A549 (cell line): ENCODE measurements at regions not wholly inside any gene's neighbourhood (a gene's known extent, or its start where the extent isn't known, plus 50 kb on each side); places are given as distances from the start of the nearest gene placed in this dataset.

ENCODE experiments used
- ATAC-seq, 2 experiments: fragments of 200-7000 bp in 1 of 2; fragments of >200 bp in 1 of 2; cut with Nextera tagmentation in 1 of 2; cut with Tn5 transposase in 1 of 2; 3 replicates each; pipeline versions ENCODE4 v1.8.0 to v1.9.1; 2018 to 2020; ENCODE audit warnings: mild to moderate bottlenecking in 1 of 2, moderate library complexity in 1 of 2
- CTCF ChIA-PET: fragments of 300-600 bp; sonication (Branson Sonifier 250); formaldehyde crosslinking; extraction: SDS; loops from one replicate; lab custom pipeline; 2021; ENCODE audit warnings: antibody characterized with exemption, inconsistent platforms; lab: Yijun Ruan, JAX
- POLR2A ChIA-PET: fragments of 350-600 bp; formaldehyde crosslinking; extraction: SDS; loops from one replicate; lab custom pipeline; 2021; ENCODE audit warnings: antibody characterized with exemption, inconsistent platforms; lab: Yijun Ruan, JAX
- DNase-seq, 2 experiments: peaks; one replicate each; pipeline versions ENCODE4 v3.0.0 to v3.0.0-alpha.2; 2011 to 2016; ENCODE audit warnings: low read depth in 1 of 2, low spot score in 1 of 2
- FAIRE-seq: peaks from 2 replicates; lab custom pipeline; 2011; peaks lifted over from hg19 to GRCh38; lab: Jason Lieb, UNC
- H3K27ac ChIP-seq, 2 experiments: fragments of >200 bp; sonication (Bioruptor Twin); formaldehyde crosslinking; 3 replicates each; pipeline ENCODE4 v1.5.1; 2016 to 2017
- H3K4me1 ChIP-seq: fragments of >200 bp; sonication (Bioruptor Twin); formaldehyde crosslinking; 3 replicates; pipeline ENCODE4 v1.6.1; 2016
- H3K4me2 ChIP-seq: fragments of >200 bp; sonication (Bioruptor Twin); formaldehyde crosslinking; 3 replicates; pipeline ENCODE4 v1.6.1; 2016
- H3K4me3 ChIP-seq: fragments of >200 bp; sonication (Bioruptor Twin); formaldehyde crosslinking; 3 replicates; pipeline ENCODE4 v1.5.1; 2016
- H3K9me3 ChIP-seq: fragments of >200 bp; sonication (Bioruptor Twin); formaldehyde crosslinking; 3 replicates; pipeline ENCODE4 v1.6.1; 2016
- BCL3 ChIP-seq: fragments of >200 bp; sonication (Bioruptor Twin); formaldehyde crosslinking; IDR thresholded peaks from 3 replicates; pipeline ENCODE4 v1.6.1; 2016
- BHLHE40 ChIP-seq: IDR thresholded peaks from 2 replicates; pipeline ENCODE4 v1.6.1; 2012; ENCODE audit warnings: low read depth, low read length, inconsistent platforms
- CBX8 ChIP-seq: fragments of 200-600 bp; sonication (generic); IDR thresholded peaks from 2 replicates; pipeline ENCODE4 v1.6.1; 2016
- CHD4 ChIP-seq: fragments of 200-600 bp; sonication (generic); IDR thresholded peaks from 2 replicates; pipeline ENCODE4 v1.6.1; 2016; ENCODE audit warnings: antibody characterized with exemption, mild to moderate bottlenecking, borderline replicate concordance
- E2F6 ChIP-seq: IDR thresholded peaks from 2 replicates; pipeline ENCODE4 v1.6.1; 2012; ENCODE audit warnings: low read depth, borderline replicate concordance
- EHF ChIP-seq: fragments of 250-450 bp; sonication (Bioruptor Pico); IDR thresholded peaks from 2 replicates; pipeline ENCODE4 v1.5.0; 2020; ENCODE audit warnings: mild to moderate bottlenecking
- EHMT2 ChIP-seq: fragments of 200-600 bp; sonication (generic); IDR thresholded peaks from 2 replicates; pipeline ENCODE4 v1.6.1; 2016; ENCODE audit warnings: antibody characterized with exemption, low read depth, mild to moderate bottlenecking, moderate library complexity
- ESRRA ChIP-seq: fragments of 150-350 bp; IDR thresholded peaks from 2 replicates; pipeline ENCODE4 v1.6.1; 2014; ENCODE audit warnings: mild to moderate bottlenecking, low read length, borderline replicate concordance
- GATA3 ChIP-seq: IDR thresholded peaks from 2 replicates; pipeline ENCODE4 v1.6.1; 2012; ENCODE audit warnings: borderline replicate concordance
- HDAC2 ChIP-seq: fragments of 200-600 bp; sonication (generic); IDR thresholded peaks from 2 replicates; pipeline ENCODE4 v1.6.1; 2016
- HEYL ChIP-seq: fragments of 250-450 bp; sonication (Bioruptor Pico); IDR thresholded peaks from 2 replicates; pipeline ENCODE4 v1.8.0; 2021; ENCODE audit warnings: mild to moderate bottlenecking, moderate library complexity
- HOXA7 ChIP-seq: fragments of 250-450 bp; sonication (Bioruptor Pico); IDR thresholded peaks from 2 replicates; pipeline ENCODE4 v1.5.0; 2020; ENCODE audit warnings: mild to moderate bottlenecking, moderate library complexity
- HOXB5 ChIP-seq: fragments of 250-450 bp; sonication (Bioruptor Pico); IDR thresholded peaks from 2 replicates; pipeline ENCODE4 v1.5.0; 2020; ENCODE audit warnings: mild to moderate bottlenecking, moderate library complexity
- JUN ChIP-seq, 2 experiments: fragments of >200 bp; sonication (Bioruptor Twin); formaldehyde crosslinking; IDR thresholded peaks; 2 replicates in 1 of 2; 3 replicates in 1 of 2; pipeline ENCODE4 v1.6.1; 2016 to 2017
- JUNB ChIP-seq: fragments of >200 bp; sonication (Bioruptor Twin); formaldehyde crosslinking; IDR thresholded peaks from 2 replicates; pipeline ENCODE4 v1.6.1; 2016
- KDM5A ChIP-seq: fragments of 200-600 bp; sonication (generic); IDR thresholded peaks from 2 replicates; pipeline ENCODE4 v1.6.1; 2016; ENCODE audit warnings: antibody characterized with exemption, mild to moderate bottlenecking
- MAFK ChIP-seq: fragments of 450-650 bp; IDR thresholded peaks from 2 replicates; pipeline ENCODE4 v1.6.1; 2014; ENCODE audit not compliant: partially characterized antibody
- MAZ ChIP-seq: fragments of 150-350 bp; IDR thresholded peaks from 2 replicates; pipeline ENCODE4 v1.6.1; 2014; ENCODE audit warnings: antibody characterized with exemption, low read depth, low read length, borderline replicate concordance
- MYC ChIP-seq: IDR thresholded peaks from 2 replicates; pipeline ENCODE4 v1.6.1; 2012; ENCODE audit warnings: mild to moderate bottlenecking, inconsistent platforms, low read length, improper control_type of control experiment, borderline replicate concordance
- NFE2L2 ChIP-seq: fragments of 150-350 bp; conservative IDR thresholded peaks from 2 replicates; pipeline ENCODE4 v1.6.1; 2014; ENCODE audit warnings: low read length
- NPAS2 ChIP-seq: fragments of 250-450 bp; sonication (Bioruptor Pico); IDR thresholded peaks from 2 replicates; pipeline ENCODE4 v1.8.0; 2022; ENCODE audit warnings: mild to moderate bottlenecking, moderate library complexity, borderline replicate concordance
- RARB ChIP-seq: fragments of 250-450 bp; sonication (Bioruptor Pico); IDR thresholded peaks from 2 replicates; pipeline ENCODE4 v1.8.0; 2021; ENCODE audit warnings: mild to moderate bottlenecking, moderate library complexity
- RNF2 ChIP-seq: fragments of 200-600 bp; sonication (generic); IDR thresholded peaks from 2 replicates; pipeline ENCODE4 v1.6.1; 2016; ENCODE audit warnings: low read depth, mild to moderate bottlenecking, antibody characterized with exemption, moderate library complexity, borderline replicate concordance
- SREBF2 ChIP-seq: fragments of 450-650 bp; IDR thresholded peaks from 2 replicates; pipeline ENCODE4 v1.6.1; 2014; ENCODE audit warnings: mild to moderate bottlenecking, moderate library complexity
- TP53 ChIP-seq: fragments of 250-450 bp; sonication (Bioruptor Pico); IDR thresholded peaks from 2 replicates; pipeline ENCODE4 v1.5.0; 2021; ENCODE audit warnings: mild to moderate bottlenecking, moderate library complexity
- USF2 ChIP-seq: fragments of 450-650 bp; IDR thresholded peaks from 2 replicates; pipeline ENCODE4 v1.6.1; 2014; ENCODE audit warnings: antibody characterized with exemption
- ZFP36 ChIP-seq: fragments of 450-650 bp; IDR thresholded peaks from 2 replicates; pipeline ENCODE4 v1.6.1; 2014; ENCODE audit warnings: borderline replicate concordance; ENCODE audit not compliant: partially characterized antibody
- WGBS: methylation state at CpG from one replicate; pipeline ENCODE4 v1.1.6; 2017; ENCODE audit errors: missing lambda C conversion rate; 5-methylcytosine and 5-hydroxymethylcytosine counted together
- TF ChIP-seq, protein P1 (sequence below): fragments of >200 bp; sonication (Bioruptor Twin); formaldehyde crosslinking; IDR thresholded peaks from 3 replicates; pipeline ENCODE4 v1.5.1; 2016
- TF ChIP-seq, protein P2 (sequence below): IDR thresholded peaks from 2 replicates; pipeline ENCODE4 v1.6.1; 2012

- TF ChIP-seq E2F6 (no peak), RARB (CRISPR knock-in tag) (no peak), CBX8 (no peak), HEYL (no peak), HOXB5 (CRISPR knock-in tag) (no peak)
Observed at GRCh38 chr10:128710798-128711183, 584.6 kb upstream of the MKI67 start (continued).

- 22% methylated on average over 9 of the region's 9 CpGs for WGBS
- ChIA-PET POLR2A (no interaction called here), CTCF (no interaction called here)
- Histone ChIP-seq H3K9me3 (no peaks in the 10 kb centered on the region), H3K4me1 (no peaks in the 10 kb centered on the region), H3K27ac (no peak overlapping the region), H3K4me3 (no peak overlapping the region), H3K4me2 (no peak overlapping the region)
- no peak for DNase-seq
- no peak for ATAC-seq
- FAIRE-seq: no peak
- TF ChIP-seq BHLHE40: no peak
- no peak for TF ChIP-seq GATA3
- TF ChIP-seq NFE2L2: no peak
- TF ChIP-seq NPAS2: no peak
- TF ChIP-seq SREBF2: no peak
- no peak for TF ChIP-seq MAZ
- TF ChIP-seq MYC: no peak
- TF ChIP-seq HEYL: no peak
- TF ChIP-seq, protein P1, sequence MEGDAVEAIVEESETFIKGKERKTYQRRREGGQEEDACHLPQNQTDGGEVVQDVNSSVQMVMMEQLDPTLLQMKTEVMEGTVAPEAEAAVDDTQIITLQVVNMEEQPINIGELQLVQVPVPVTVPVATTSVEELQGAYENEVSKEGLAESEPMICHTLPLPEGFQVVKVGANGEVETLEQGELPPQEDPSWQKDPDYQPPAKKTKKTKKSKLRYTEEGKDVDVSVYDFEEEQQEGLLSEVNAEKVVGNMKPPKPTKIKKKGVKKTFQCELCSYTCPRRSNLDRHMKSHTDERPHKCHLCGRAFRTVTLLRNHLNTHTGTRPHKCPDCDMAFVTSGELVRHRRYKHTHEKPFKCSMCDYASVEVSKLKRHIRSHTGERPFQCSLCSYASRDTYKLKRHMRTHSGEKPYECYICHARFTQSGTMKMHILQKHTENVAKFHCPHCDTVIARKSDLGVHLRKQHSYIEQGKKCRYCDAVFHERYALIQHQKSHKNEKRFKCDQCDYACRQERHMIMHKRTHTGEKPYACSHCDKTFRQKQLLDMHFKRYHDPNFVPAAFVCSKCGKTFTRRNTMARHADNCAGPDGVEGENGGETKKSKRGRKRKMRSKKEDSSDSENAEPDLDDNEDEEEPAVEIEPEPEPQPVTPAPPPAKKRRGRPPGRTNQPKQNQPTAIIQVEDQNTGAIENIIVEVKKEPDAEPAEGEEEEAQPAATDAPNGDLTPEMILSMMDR: no peak
- TF ChIP-seq JUNB: no peak
- no peak for TF ChIP-seq EHMT2
- no peak for TF ChIP-seq JUN (IDR thresholded peaks at IDR 0.05)
- TF ChIP-seq USF2: no peak
- TF ChIP-seq, all 56 proteins: peak for 0
Observed at GRCh38 chr10:128711806-128712205, 585.6 kb upstream of the MKI67 start.

DNA sequence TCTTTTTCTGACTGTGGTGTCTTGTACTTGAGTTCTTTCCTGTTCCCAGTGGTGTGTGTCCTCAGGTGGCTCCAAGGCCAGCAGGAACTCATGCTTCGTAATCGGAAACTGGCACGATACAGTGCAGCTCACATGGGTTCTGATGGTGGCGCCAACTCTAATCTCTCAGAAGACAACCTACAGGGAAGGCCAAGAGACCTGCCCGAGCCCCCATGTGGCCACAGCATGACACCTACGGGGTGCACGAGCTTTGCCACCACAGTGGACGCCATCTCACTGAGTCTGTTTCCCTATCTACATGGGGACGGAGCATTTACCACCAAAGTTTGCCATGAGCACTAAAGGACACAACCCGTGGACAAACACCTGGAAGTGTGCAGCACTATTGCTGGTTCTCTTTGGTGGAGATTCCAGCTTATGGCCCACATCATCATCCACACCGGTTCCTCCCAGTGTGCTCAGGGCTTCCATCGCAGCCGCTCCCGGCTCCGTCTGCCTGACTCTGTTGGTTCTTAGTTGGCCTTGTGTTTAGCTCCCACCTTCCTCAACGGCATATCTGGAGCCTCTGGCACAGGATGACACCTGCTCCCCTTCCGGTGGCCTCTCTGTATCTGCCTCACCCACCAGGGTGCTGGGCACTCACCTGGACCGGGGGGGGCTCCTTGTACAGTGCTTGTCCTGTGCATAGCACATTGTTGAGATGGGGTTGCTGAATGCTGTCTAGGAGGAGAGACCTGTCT, 586.6 kb upstream of the MKI67 start:
- POLR2A ChIA-PET: no interaction called here
- no peak overlapping the region for H3K27ac ChIP-seq
- CTCF ChIA-PET: interaction anchor here (0.6 to 0.7 kb wide), 2 partner anchors 275 to 783 kb away, joined by 3 read pairs; no protein-coding TSS in a partner anchor
- no peak for FAIRE-seq
- no peak for ATAC-seq
- H3K4me2 ChIP-seq: no peak overlapping the region
- H3K4me3 ChIP-seq: no peak overlapping the region
- no peak for DNase-seq
- TF ChIP-seq, protein P2, sequence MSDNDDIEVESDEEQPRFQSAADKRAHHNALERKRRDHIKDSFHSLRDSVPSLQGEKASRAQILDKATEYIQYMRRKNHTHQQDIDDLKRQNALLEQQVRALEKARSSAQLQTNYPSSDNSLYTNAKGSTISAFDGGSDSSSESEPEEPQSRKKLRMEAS: no peak
- no peak for TF ChIP-seq TP53
- no peak for TF ChIP-seq ZFP36
- TF ChIP-seq E2F6: no peak
- TF ChIP-seq, protein P1: no peak
- TF ChIP-seq HOXA7 (CRISPR knock-in tag): no peak
- no peak for TF ChIP-seq NFE2L2
- no peak for TF ChIP-seq MAFK
- TF ChIP-seq KDM5A: no peak
- TF ChIP-seq RNF2: no peak
- no peak for TF ChIP-seq BCL3
- TF ChIP-seq BHLHE40: no peak
- TF ChIP-seq HDAC2: no peak
- no peak for TF ChIP-seq EHF (CRISPR knock-in tag)
- TF ChIP-seq CHD4: no peak
- TF ChIP-seq ESRRA: no peak
- TF ChIP-seq JUNB: no peak
- TF ChIP-seq, all 56 proteins: peak for 0
- H3K4me1 ChIP-seq: no peaks in the 10 kb centered on the region
- no peaks in the 10 kb centered on the region for H3K9me3 ChIP-seq
- WGBS: 57% methylated on average over 12 of the region's 18 CpGs
